Activated T-helper 1 cell treated with anti-CD3 and anti-CD28 coated beads, Interleukin-2, amount 50 U/mL, for 16 hours (primary cell): ENCODE measurements at regions not wholly inside any gene's neighbourhood (a gene's known extent, or its start where the extent isn't known, plus 50 kb on each side); places are given as distances from the start of the nearest gene placed in this dataset.
"Not testable (repeated sequence)": the region's sequence is repeated elsewhere in the genome, so short reads cannot be mapped to it uniquely, and the experiment has no call there.

ENCODE experiments used
- DNase-seq, 2 donors: peaks; one replicate each; pipeline ENCODE4 v3.0.0-alpha.2; 2020; ENCODE audit warnings: low read depth in 1 of 2, low spot score in 1 of 2

DNA sequence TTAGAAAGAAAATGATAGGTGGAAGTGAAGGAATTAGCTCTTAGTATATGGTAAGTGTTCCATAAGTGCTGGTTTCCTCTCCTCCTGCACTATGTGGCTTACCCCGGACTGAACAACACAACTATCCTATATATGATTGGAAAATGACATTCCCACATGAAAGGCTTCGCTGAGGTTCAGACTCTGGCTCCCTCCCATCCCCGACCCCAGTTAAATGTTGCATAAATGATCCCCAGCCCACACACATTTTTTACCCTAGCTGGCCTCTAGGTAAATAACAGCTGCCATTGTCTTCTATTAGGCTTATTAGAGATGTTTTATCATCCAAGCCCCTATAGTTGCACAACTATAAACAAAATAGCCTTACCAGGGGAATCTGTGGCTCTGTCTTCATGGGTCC is 495.6 kb upstream of the CDH11 start:
- DNase-seq: no peak

DNA sequence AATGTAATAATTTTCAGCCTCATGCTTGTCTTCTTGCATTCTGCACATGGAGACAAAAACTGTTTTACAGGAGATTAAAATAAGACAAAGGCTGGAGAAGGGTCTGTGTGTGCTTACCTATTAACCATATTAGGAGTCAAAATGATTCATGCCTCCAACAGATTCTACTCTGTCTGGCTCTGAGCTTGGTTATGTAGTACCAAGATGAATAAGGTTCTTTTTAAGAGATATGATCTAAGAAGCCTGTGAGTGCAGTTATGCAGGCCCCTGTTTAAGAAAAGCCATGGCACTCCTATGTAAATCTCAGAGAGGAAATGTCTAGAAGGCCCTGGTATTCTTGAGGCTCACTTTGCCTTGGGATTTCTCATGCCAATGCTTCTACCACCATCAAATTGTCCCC is 486.6 kb upstream of the CDH11 start:
- DNase-seq: no peak

DNA sequence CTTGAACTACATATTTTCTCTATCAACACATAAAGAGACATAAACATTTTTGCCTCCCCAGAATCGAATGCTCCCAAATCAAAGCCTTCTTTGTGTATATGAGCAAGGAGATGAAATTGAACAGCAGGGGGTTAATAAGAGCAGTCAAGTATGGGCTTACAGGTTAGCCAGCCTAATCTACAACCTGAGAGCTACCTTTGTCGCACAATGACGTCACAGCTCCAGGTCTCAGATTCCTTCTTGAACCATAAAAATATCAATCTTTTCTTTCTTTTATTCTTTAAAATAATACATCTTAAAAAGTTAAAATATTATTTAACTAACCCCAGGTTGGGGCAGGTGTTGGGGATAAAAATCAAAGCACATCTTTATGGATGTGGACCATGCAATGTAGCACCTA is 482.9 kb upstream of the CDH11 start:
- DNase-seq: no peak

DNA sequence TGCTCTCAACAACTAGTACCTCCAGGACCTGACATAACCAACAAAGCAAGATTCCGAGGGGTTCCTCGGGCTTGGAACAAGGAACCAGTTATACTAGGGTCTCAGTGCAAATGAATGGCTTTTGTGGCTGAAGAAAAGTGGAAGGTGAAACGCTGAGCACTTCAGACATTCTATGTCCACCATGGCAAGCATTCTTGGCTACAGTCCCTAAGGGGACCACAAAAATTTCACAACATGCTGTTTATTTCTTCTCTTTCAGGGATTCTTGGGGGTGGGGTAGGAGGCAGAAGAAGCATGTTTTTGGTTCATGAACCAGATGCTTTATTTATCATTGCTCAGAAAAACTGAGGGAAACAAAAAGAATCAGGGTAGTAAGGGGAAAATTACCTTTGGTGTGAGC is 479.9 kb upstream of the CDH11 start:
- no peak for DNase-seq

DNA sequence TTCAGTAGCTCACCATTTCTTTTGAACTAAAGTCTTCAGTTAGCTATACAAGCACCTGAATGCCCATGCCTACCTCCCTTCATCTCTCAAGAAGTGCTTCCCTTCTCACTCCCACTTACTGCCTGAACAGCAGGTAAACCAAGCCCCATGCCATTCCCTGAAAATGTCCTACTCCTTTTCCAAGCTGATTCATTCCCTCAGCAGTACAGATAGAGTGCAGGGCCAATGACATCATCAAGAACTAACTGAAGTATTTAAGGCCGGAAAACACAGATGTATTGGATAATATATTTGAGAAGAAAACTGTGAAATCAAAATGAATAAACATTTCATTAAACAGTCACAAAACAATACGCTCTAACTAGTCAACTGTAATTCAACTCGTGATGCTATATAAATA is 478.8 kb upstream of the CDH11 start:
- DNase-seq: no peak

DNA sequence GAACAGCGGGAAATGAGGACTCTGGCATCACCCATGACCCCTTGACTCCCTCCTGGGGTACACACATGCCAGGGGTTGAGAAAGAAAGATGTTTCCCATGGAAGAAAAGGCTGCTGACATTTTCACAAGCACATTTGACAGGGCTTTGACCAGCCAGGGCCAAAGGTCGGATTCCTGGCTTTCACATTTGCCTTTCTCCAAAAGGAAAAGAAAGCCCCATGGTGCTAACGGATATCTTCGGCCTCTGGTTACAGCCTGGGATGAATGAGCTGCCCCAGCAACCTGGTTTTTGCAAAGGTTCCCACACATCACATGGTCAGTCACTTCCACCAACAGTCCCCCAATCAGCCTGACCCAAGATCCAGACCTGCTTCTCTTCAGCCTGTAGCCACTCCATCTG is 478.2 kb upstream of the CDH11 start:
- DNase-seq: no peak

DNA sequence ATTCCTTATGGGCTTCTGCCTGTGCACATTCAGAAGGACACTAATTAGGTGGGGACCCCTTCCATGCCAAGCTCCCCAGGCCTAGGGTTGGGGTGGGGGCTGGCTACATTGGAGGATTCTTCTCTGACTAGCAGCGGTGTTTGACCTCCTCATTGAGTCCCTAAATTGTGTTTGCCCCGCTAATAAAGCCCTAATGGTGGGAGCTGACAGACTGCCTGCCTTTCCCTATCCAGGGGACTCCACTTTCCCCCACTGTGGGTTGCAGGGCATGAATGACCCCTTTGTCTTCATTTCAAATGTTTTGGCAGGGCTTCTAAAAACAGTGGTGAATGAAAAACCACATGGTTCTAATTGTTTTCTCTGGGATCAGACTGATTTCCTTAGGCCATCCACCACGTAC is 476.8 kb upstream of the CDH11 start:
- no peak for DNase-seq

DNA sequence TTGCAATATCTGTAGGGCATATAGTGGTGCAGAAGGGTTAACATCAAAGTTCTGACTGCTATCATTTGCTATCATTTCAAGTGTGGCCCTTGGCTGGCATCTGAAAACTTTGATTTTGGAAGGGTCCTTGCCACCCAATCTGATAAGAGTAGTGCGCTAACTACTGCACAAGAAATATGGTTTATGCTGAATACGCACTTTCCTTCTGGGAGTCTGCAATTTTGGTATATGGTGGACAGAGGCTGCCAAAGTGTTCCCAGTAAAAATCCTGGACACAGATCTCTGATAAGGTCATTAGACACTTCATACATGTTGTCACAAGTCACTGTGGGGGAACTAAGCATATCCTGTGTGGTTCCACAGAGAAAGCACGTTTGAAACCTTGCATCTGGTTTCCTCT is 461.6 kb upstream of the CDH11 start:
- DNase-seq: no peak

DNA sequence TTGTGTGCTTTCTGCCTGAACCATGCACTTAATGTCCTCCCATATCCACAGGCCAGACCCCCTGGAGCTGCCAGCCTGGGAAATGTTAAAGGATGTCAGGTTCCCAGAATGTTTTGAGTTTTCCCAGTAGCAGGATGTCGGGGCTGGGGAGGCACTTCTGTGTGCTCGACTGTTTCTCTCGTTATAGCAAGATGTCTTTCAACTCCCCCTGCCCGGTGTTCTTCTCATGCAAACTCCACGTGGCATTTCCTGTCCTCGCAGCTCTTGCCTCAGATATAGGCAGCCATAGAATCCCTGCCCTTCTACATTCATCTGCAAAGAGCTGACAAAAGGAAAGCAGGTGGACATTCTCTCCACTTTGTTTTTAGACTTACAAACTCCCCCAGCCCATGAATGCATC is 457.2 kb upstream of the CDH11 start:
- DNase-seq: no peak

DNA sequence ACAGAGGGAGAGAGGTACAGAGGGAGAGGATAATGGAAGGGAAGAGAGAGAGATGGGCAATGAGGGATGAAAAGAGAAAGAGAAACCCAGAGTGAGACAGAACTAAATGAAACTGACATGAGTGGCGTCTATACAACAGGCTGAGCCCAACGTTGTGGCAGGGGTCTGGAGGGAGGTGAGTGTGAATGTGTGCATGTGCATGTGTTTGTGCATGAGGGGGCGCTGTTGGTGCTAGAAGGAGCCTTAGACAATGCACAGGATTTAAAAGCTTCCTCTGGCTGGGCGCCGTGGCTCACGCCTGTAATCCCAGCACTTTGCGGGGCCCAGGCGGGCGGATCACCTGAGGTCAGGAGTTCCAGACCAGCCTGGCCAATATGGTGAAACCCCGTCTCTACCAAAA is 454.8 kb upstream of the CDH11 start:
- no peak for DNase-seq

DNA sequence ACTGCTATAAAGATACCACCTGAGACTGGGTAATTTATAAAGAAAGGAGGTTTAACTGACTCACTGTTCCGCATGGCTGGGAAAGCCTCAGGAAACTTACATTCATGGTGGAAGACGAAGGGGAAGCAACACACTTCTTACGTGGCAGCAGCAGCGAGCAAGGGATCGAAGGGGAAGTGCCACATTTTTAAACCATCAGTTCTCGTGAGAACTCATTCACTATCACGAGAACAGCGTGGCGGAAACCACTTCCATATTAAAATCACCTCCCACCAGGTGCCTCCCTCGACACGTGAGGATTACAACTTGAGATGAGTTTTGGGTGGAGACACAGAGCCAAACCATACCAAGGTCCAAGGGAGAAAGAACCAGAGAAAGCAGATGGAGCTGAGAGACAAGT is 454.3 kb upstream of the CDH11 start:
- DNase-seq: no peak

DNA sequence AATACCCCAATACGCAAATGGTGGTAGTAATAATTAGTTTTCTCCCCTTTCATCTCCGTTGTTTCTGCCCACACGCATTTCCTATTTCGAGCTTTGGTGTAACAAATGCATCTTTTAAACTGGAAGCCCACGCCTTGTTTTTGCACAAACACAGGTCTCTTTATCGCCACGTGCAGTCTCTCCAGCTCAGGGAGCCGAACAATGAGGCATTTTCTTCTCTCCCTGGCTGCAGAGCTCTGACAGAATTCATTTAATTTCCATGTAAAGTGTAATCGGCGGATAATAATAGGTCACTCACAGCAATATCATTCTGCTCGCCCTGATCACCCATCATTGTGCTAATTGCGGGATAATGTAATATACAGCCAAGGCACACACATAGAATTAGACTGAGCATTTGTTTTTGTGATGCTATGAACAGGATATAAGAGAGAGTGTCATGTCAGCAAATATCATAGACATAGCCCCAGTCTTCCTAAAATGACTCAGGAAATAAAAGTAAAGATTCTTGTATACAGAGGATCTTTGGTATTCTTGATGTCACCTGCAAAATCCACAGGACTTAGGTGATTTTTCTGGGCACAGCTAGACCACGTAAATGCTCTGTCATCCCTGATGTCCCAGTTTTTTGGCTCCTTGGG is 452.6 kb upstream of the CDH11 start:
- no peak for DNase-seq

DNA sequence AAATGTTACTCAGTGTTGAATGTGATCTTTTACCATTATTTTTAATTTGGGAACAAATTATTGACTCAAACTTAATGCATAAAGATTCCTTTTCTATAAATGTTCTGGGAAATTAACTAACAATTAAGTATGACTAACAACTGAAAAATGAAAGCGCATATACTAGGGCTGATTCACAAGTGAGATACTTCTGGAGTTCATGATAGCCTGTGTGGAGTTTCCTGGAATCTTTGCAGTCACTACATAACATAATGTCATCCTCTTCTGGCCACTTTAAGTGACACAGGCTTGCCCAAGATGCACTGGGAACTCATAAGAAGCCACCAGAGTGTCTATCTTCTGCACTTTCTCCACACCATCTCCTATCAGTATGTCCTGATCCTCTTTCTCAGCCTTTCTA is 450.3 kb upstream of the CDH11 start:
- no peak for DNase-seq

DNA sequence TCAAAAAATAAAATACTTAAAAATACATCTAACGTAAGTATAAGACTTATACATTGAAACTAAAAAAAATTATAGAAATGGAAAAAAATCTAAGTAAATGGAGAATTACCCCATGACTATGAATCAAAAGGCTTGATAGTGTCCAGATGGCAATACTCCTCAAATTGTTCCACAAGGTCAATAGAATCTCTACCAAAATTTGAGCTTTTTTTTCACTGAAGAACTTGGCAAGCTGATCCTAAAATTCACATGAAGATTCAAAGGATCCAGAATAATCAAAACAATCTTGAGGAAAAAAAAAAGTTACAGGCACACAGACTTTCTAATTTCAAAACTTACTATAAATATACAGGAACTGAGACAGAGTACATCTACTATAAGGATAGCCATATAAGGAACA is 448.4 kb upstream of the CDH11 start:
- no peak for DNase-seq

DNA sequence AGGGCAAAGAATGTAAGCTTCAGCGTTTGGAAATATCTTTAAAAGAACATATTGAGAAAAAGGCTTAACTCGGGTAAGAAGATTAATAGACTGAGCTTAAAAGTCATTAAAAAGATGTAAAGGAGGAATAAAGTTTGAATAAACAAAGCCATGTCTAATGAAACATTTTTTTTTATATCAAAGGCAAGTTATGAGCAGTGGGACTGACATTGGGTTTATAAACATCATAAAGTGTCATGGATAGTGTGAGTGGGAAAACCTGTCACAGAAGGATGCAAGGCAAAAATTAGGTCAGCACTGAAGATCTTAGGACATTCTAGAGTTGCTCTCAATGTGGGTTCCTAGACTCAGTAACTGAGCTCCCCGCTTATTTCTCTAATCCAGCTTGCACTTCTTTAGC is 438.0 kb upstream of the CDH11 start:
- DNase-seq: no peak

DNA sequence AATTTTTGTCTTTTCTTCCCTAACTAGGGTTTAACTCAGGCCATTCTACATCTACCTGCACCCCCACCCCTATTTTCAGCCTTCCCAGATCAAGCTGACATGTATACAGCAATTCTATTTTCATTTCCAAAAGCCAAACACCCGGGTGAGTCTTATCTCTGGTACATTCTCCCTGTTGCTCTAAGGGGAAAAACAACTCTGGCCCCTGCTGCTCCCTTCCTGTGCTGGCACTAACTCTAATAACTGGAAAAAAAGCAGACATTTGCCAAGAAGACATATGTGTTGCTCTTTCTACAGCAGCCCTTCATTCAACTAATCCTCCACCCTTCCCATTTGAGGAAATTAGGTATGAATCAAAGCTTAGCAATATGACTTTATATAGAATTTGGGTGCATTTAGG is 427.8 kb upstream of the CDH11 start:
- DNase-seq: not testable (repeated sequence)

DNA sequence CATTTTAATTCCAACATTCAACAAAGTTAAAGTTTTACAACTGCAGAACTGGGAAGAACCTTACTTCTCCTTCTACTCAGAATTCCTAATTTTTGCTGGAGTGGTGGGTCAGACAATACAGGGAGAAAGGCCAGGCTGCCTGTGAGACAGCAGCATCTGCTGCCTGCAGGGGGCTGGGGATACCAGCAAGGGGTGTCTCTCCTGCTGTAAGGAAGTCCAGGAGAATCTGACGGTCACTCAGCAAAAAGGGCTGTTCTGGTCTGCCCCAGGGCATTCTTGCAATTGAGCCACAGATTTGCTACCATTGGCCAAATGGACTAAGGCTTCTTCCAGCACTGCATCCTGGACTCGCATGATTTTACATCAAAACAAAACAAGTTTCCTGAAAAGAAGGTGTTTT is 426.6 kb upstream of the CDH11 start:
- no peak for DNase-seq

DNA sequence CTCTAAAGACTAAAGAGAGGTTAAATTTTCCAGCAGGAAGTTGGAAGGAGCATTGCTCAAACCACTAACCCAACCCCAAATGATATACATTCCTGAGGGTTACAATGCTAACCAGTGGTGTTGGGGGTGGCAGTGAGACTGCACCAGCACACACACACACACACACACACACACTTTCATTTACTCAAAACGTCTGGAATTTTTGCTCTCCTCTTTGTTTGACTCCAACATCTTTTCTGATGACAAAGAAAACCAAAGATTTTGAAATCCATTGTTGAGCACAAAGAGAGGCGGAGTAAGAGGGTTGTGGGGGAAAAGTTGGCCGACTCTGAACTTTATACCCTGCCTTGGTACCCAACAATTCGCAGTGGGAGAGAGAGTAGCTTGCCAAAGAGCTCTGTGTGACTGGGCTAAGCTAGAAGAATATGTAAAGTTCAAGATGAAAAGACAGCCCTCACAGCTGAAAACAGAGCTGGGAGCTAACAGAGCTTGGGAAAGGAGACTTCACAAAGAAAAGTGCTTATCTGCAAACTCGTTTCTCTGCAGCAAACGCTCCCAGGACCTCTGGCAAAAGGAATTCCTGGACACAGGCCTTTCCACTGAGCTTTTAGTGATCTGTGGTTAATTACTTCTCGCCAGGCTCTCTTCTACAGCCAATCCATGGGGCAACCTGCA is 426.0 kb upstream of the CDH11 start:
- DNase-seq: no peak

DNA sequence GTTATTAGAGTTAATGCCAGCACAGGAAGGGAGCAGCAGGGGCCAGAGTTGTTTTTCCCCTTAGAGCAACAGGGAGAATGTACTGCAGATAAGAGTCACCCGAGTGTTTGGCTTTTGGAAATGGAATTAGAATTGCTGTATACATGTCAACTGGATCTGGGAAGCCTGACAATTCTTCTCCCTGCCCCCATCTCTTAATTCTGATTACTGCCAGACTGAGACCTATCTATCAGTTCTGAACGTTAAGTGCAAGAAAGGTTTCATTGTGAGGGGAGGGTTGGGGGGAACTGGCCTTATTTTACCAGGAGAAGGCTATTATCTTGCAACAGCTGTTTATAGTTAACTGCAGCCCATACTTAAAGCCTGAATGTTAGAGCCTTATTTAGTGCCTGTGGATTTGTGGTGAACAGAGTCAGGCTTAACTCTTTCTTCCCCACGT is 424.5 kb upstream of the CDH11 start:
- no peak for DNase-seq

DNA sequence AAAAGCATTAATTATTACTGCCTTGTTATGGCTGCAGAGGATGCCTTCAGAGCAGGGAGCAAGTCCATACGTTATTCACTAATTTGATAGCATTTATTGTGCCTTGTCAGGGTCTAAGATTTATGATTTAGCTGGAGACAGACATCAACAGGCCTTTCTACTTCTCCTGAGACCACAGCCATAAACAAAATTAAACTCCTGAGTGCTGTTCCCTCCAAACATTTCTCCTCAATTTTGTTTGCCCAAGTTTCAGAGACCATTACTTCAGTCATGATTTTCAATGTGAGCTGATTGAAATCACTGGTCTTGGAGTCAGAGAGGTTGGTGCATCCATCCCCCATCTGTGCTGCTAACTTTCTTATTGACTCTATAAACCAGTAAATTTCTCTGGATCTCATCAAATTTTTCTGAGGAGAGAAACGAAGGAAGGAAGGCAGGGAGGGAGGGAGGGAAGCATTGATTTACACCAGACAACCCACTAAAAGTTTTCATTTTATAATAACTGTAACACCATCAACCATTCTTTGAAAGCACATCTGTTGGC is 423.6 kb upstream of the CDH11 start:
- no peak for DNase-seq

DNA sequence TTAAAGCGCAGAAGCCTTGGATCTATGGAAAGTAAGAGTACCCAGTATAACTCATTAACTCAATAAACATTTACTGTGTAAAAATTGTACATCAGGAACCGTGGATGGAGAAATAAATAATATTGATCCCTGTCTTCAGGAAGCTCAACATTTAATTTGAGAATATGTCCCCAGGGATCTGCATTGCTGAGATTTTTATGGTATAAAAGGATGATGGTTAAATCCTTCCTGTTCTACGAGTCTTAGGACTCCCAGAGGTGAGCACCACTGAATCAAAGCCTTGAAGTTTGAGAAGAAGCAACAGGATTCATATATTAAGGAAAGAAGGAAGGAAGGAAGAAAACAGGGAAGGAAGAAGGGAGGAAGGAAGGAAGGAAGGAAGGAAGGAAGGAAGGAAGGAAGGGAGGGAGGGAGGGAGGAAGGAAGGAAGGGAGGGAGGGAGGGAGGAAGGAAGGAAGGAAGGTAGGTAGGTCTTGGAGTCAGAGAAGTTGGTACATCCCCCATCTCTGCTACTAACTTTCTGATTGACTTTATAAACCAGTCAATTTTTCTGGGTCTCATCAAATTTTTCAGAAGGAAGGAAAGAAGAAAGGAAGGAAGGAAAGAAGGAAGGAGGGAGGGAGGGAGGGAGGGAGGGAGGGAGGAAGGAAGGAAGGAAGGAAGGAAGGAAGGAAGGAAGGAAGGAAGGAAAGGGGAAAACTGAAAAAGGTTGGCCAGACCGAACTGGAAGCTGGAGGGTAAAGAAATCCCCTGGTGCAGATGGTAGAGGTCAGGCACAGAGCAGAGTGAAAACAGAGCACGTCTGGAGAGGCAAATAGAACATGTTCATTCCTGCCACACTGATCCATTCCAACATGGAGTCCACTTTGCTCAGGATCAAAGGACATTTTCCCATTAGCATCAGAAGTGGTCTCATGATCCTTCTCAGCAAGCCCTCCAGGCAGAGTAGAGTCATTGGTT is 422.2 kb upstream of the CDH11 start:
- no peak for DNase-seq

DNA sequence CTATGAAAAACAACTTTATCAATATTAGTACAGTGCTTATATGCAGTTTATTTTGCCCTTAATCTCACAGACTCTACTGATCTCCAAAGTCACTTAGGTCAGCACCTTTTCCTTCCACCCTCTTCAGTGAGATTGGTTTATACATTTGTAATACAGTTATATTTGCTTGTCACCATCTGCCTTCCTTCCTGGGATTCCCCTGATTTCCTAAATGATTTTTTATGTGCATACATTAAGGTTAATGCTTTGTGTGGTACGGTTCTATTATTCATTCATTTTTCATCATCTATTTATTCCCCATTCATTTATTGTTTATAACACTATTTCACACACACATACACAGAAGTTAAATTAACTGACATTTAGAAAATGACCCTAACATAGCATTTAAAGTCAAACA is 419.8 kb upstream of the CDH11 start:
- DNase-seq: no peak
